ENCODE measurements at regions not wholly inside any gene's neighbourhood (a gene's known extent, or its start where the extent isn't known, plus 50 kb on each side); places are given as distances from the start of the nearest gene placed in this dataset.

- no peak overlapping the region for H3K4me3 ChIP-seq (ENCODE audit: low read depth, low read length)
- TF ChIP-seq CTCF (IDR thresholded peaks at IDR 0.05; ENCODE audit: low read depth, low read length, missing control alignments): no peak
- in situ Hi-C loops (cut with HindIII; ENCODE audit: low sequenced_read_pairs): no loop called here
- no peak for DNase-seq (ENCODE audit: low read depth)
Observed at GRCh38 chr1:187645651-187646050, 816.9 kb downstream of the PLA2G4A start.

- in situ Hi-C loops (cut with HindIII; ENCODE audit: low sequenced_read_pairs): no loop called here
- TF ChIP-seq CTCF (IDR thresholded peaks at IDR 0.05; ENCODE audit: low read depth, low read length, missing control alignments): no peak
- DNase-seq (ENCODE audit: low read depth): no peak
- no peak overlapping the region for H3K4me3 ChIP-seq (ENCODE audit: low read depth, low read length)
Observed at GRCh38 chr1:187646536-187647107, 817.9 kb downstream of the PLA2G4A start.

- in situ Hi-C loops (cut with HindIII; ENCODE audit: low sequenced_read_pairs): no loop called here
- DNase-seq (ENCODE audit: low read depth): no peak
- H3K4me3 ChIP-seq (ENCODE audit: low read depth, low read length): no peak overlapping the region
- TF ChIP-seq CTCF (IDR thresholded peaks at IDR 0.05; ENCODE audit: low read depth, low read length, missing control alignments): no peak
Observed at GRCh38 chr1:187648091-187648490, 819.3 kb downstream of the PLA2G4A start.

- TF ChIP-seq CTCF (IDR thresholded peaks at IDR 0.05; ENCODE audit: low read depth, low read length, missing control alignments): no peak
- in situ Hi-C loops (cut with HindIII; ENCODE audit: low sequenced_read_pairs): no loop called here
- no peak for DNase-seq (ENCODE audit: low read depth)
- no peak overlapping the region for H3K4me3 ChIP-seq (ENCODE audit: low read depth, low read length)
Observed at GRCh38 chr1:187654635-187655034, 825.9 kb downstream of the PLA2G4A start.

- TF ChIP-seq CTCF (IDR thresholded peaks at IDR 0.05; ENCODE audit: low read depth, low read length, missing control alignments): no peak
- DNase-seq (ENCODE audit: low read depth): no peak
- no peak overlapping the region for H3K4me3 ChIP-seq (ENCODE audit: low read depth, low read length)
- in situ Hi-C loops (cut with HindIII; ENCODE audit: low sequenced_read_pairs): no loop called here
Observed at GRCh38 chr1:187655104-187655503, 826.4 kb downstream of the PLA2G4A start.

- in situ Hi-C loops (cut with HindIII; ENCODE audit: low sequenced_read_pairs): no loop called here
- DNase-seq (ENCODE audit: low read depth): no peak
- TF ChIP-seq CTCF (IDR thresholded peaks at IDR 0.05; ENCODE audit: low read depth, low read length, missing control alignments): no peak
- H3K4me3 ChIP-seq (ENCODE audit: low read depth, low read length): no peak overlapping the region
Observed at GRCh38 chr1:187665483-187665882, 836.7 kb downstream of the PLA2G4A start.

- no peak for DNase-seq (ENCODE audit: low read depth)
- TF ChIP-seq CTCF (IDR thresholded peaks at IDR 0.05; ENCODE audit: low read depth, low read length, missing control alignments): no peak
- H3K4me3 ChIP-seq (ENCODE audit: low read depth, low read length): no peak overlapping the region
- in situ Hi-C loops (cut with HindIII; ENCODE audit: low sequenced_read_pairs): no loop called here
Observed at GRCh38 chr1:187680823-187681222, 852.1 kb downstream of the PLA2G4A start.
